H1 (cell line): ENCODE measurements at regions not wholly inside any gene's neighbourhood (a gene's known extent, or its start where the extent isn't known, plus 50 kb on each side); places are given as distances from the start of the nearest gene placed in this dataset.

Source experiments
- CTCF ChIA-PET: fragments of 300-600 bp; sonication (Branson Sonifier 250); formaldehyde crosslinking; loops from one replicate; lab custom pipeline; 2021; ENCODE audit not compliant: partially characterized antibody; lab: Charles Lee
- POLR2A ChIA-PET: fragments of 300-600 bp; sonication (Branson Sonifier 250); formaldehyde crosslinking; loops from one replicate; lab custom pipeline; 2021; ENCODE audit warnings: inconsistent platforms; ENCODE audit not compliant: partially characterized antibody; lab: Charles Lee
- DNase-seq, 2 experiments: peaks; one replicate each; pipeline versions ENCODE4 v3.0.0 to v3.0.0-alpha.2; 2010 to 2022; ENCODE audit warnings: low spot score in 2 of 2, low read depth in 1 of 2, mixed read lengths in 1 of 2
- FAIRE-seq: peaks from 2 replicates; lab custom pipeline; 2011; peaks lifted over from hg19 to GRCh38; lab: Jason Lieb, UNC
- H2AFZ ChIP-seq: 2 replicates; pipeline ENCODE4 v1.8.1; 2012; ENCODE audit warnings: low read length, inconsistent platforms
- H2AK5ac ChIP-seq: 2 replicates; pipeline ENCODE4 v1.6.1; 2013; ENCODE audit warnings: low read depth, low read length
- H2BK120ac ChIP-seq: replicated peaks from 2 replicates; pipeline ENCODE3; 2013; ENCODE audit warnings: low read depth, low read length, inconsistent platforms
- H2BK12ac ChIP-seq: 2 replicates; pipeline ENCODE4 v1.6.1; 2013; ENCODE audit warnings: low read depth, low read length
- H2BK15ac ChIP-seq: 2 replicates; pipeline ENCODE4 v1.6.1; 2013; ENCODE audit warnings: low read length
- H2BK20ac ChIP-seq: 2 replicates; pipeline ENCODE4 v1.6.1; 2013; ENCODE audit warnings: low read length
- H2BK5ac ChIP-seq: 2 replicates; pipeline ENCODE4 v1.6.1; 2013; ENCODE audit warnings: low read depth, low read length
- H3K14ac ChIP-seq: 2 replicates; pipeline ENCODE4 v1.6.1; 2013; ENCODE audit warnings: inconsistent platforms; ENCODE audit not compliant: insufficient read length
- H3K18ac ChIP-seq: 2 replicates; pipeline ENCODE4 v1.6.1; 2013; ENCODE audit warnings: low read length; ENCODE audit errors: extremely low read depth
- H3K23ac ChIP-seq: 2 replicates; pipeline ENCODE4 v1.6.1; 2013; ENCODE audit warnings: inconsistent platforms; ENCODE audit not compliant: insufficient read length
- H3K23me2 ChIP-seq: 2 replicates; pipeline ENCODE4 v1.6.1; 2013; ENCODE audit warnings: low read depth, low read length
- H3K27ac ChIP-seq: 2 replicates; pipeline ENCODE4 v1.6.1; 2011; ENCODE audit warnings: low read depth, low read length, inconsistent platforms
- H3K27me3 ChIP-seq, 4 experiments: replicated peaks in 1 of 4; 1 replicate in 1 of 4; 2 replicates in 3 of 4; pipeline versions ENCODE4 v1.6.1 to v1.8.1; 2011 to 2013; ENCODE audit warnings: low read length in 3 of 4, mild to moderate bottlenecking in 3 of 4, inconsistent platforms in 2 of 4, mixed read lengths in 2 of 4, moderate library complexity in 1 of 4; ENCODE audit not compliant: control insufficient read depth in 3 of 4, insufficient read depth in 3 of 4; ENCODE audit errors: extremely low read depth in 1 of 4
- H3K36me3 ChIP-seq, 4 experiments: 2 replicates each; pipeline versions ENCODE4 v1.6.1 to v1.8.1; 2011 to 2013; ENCODE audit warnings: mild to moderate bottlenecking in 4 of 4, low read length in 3 of 4, moderate library complexity in 2 of 4, control low read depth in 1 of 4, inconsistent platforms in 1 of 4; ENCODE audit not compliant: insufficient read depth in 4 of 4, control insufficient read depth in 2 of 4
- H3K4ac ChIP-seq: replicated peaks from 2 replicates; pipeline ENCODE3; 2013; ENCODE audit warnings: low read length, low read depth, mixed read lengths, inconsistent platforms; ENCODE audit not compliant: insufficient read length
- H3K4me1 ChIP-seq, 4 experiments: replicated peaks in 1 of 4; 1 replicate in 1 of 4; 2 replicates in 3 of 4; pipeline versions ENCODE4 v1.6.1 to v1.8.1; 2011 to 2013; ENCODE audit warnings: low read length in 3 of 4, inconsistent platforms in 2 of 4, mixed read lengths in 1 of 4; ENCODE audit not compliant: insufficient read depth in 4 of 4, control insufficient read depth in 3 of 4
- H3K4me2 ChIP-seq, 2 experiments: 2 replicates each; pipeline versions ENCODE4 v1.6.1 to v1.8.1; 2011 to 2013; ENCODE audit warnings: low read depth in 2 of 2, low read length in 2 of 2, control low read depth in 1 of 2, inconsistent platforms in 1 of 2, mild to moderate bottlenecking in 1 of 2; ENCODE audit not compliant: insufficient read depth in 1 of 2
- H3K4me3 ChIP-seq, 4 experiments: fragments of 200-600, 300-600 bp in 1 of 4; sonication (generic), shearing (Covaris generic), sonication (Bioruptor Twin) in 1 of 4; 2 replicates each; pipeline versions ENCODE4 v1.5.1 to v1.8.1; 2011 to 2016; ENCODE audit warnings: low read length in 4 of 4, low read depth in 3 of 4, control low read depth in 2 of 4, inconsistent platforms in 2 of 4, mild to moderate bottlenecking in 2 of 4, mixed read lengths in 1 of 4, moderate library complexity in 1 of 4; ENCODE audit not compliant: insufficient read depth in 2 of 4; ENCODE audit errors: extremely low read depth in 1 of 4
- H3K56ac ChIP-seq: replicated peaks from 2 replicates; pipeline ENCODE3; 2013; ENCODE audit warnings: low read depth, mild to moderate bottlenecking, mixed read lengths, low read length, inconsistent platforms; ENCODE audit not compliant: insufficient read length
- H3K79me1 ChIP-seq: 2 replicates; pipeline ENCODE4 v1.6.1; 2013; ENCODE audit warnings: low read depth, low read length, control low read depth
- H3K79me2 ChIP-seq, 2 experiments: 2 replicates each; pipeline versions ENCODE4 v1.6.1 to v1.8.1; 2012 to 2013; ENCODE audit warnings: low read length in 2 of 2, mild to moderate bottlenecking in 2 of 2, inconsistent platforms in 1 of 2; ENCODE audit not compliant: insufficient read depth in 2 of 2, control insufficient read depth in 1 of 2
- H3K9ac ChIP-seq, 4 experiments: replicated peaks in 1 of 4; 1 replicate in 1 of 4; 2 replicates in 3 of 4; pipeline versions ENCODE4 v1.6.1 to v1.8.1; 2011 to 2013; ENCODE audit warnings: low read depth in 3 of 4, low read length in 3 of 4, control low read depth in 2 of 4, mild to moderate bottlenecking in 2 of 4, moderate library complexity in 2 of 4, inconsistent platforms in 1 of 4; ENCODE audit errors: extremely low read depth in 1 of 4
- H3K9me3 ChIP-seq, 2 experiments: 2 replicates each; pipeline versions ENCODE4 v1.6.1 to v1.8.1; 2012 to 2013; ENCODE audit warnings: mild to moderate bottlenecking in 2 of 2, moderate library complexity in 2 of 2, control low read depth in 1 of 2, inconsistent platforms in 1 of 2, low read depth in 1 of 2, low read length in 1 of 2, mixed read lengths in 1 of 2; ENCODE audit not compliant: insufficient read depth in 2 of 2
- H4K20me1 ChIP-seq, 2 experiments: replicated peaks in 1 of 2; 2 replicates each; pipeline versions ENCODE3 to v1.8.1; 2011 to 2013; ENCODE audit warnings: inconsistent platforms in 2 of 2, low read length in 2 of 2, mild to moderate bottlenecking in 1 of 2; ENCODE audit not compliant: insufficient read depth in 2 of 2, control insufficient read depth in 1 of 2
- H4K5ac ChIP-seq: 2 replicates; pipeline ENCODE4 v1.6.1; 2013; ENCODE audit warnings: low read length, low read depth, mixed read lengths, inconsistent platforms; ENCODE audit not compliant: insufficient read length
- H4K8ac ChIP-seq: 2 replicates; pipeline ENCODE4 v1.8.0; 2013; ENCODE audit warnings: mild to moderate bottlenecking, moderate library complexity, low read length, inconsistent platforms; ENCODE audit not compliant: insufficient read depth; ENCODE audit errors: extremely low read depth
- H4K91ac ChIP-seq: replicated peaks from 2 replicates; pipeline ENCODE3; 2013; ENCODE audit warnings: low read length, mixed read lengths, inconsistent platforms; ENCODE audit not compliant: insufficient read length
- BACH1 ChIP-seq: IDR thresholded peaks from 2 replicates; pipeline ENCODE4 v1.6.1; 2012; ENCODE audit warnings: low read length, improper control_type of control experiment
- BRCA1 ChIP-seq: IDR thresholded peaks from 2 replicates; pipeline ENCODE4 v1.6.1; 2012; ENCODE audit warnings: low read depth, low read length, improper control_type of control experiment
- CBX5 ChIP-seq: fragments of 300-800, 300-1000 bp; sonication (generic); IDR thresholded peaks from 2 replicates; pipeline ENCODE4 v1.7.1; 2016; ENCODE audit warnings: antibody characterized with exemption, low read length, low read depth
- EZH2 ChIP-seq: fragments of 200-600 bp; sonication (generic); IDR thresholded peaks from 2 replicates; pipeline ENCODE4 v1.7.1; 2012; ENCODE audit warnings: low read depth, mild to moderate bottlenecking, moderate library complexity, low read length, inconsistent platforms; ENCODE audit not compliant: severe bottlenecking
- GTF2F1 ChIP-seq: IDR thresholded peaks from 2 replicates; pipeline ENCODE4 v1.6.1; 2012; ENCODE audit warnings: low read depth, low read length, improper control_type of control experiment, borderline replicate concordance
- HDAC6 ChIP-seq: IDR thresholded peaks from one replicate; pipeline ENCODE4 v1.7.1; 2012; ENCODE audit warnings: low read depth, mild to moderate bottlenecking, inconsistent platforms, low read length, moderate library complexity
- KDM4A ChIP-seq: IDR thresholded peaks from one replicate; pipeline ENCODE4 v1.7.1; 2012; ENCODE audit warnings: low read depth, mild to moderate bottlenecking, moderate library complexity, low read length, inconsistent platforms; ENCODE audit not compliant: severe bottlenecking
- POLR2A ChIP-seq, 2 experiments: IDR thresholded peaks; 1 replicate in 1 of 2; 2 replicates in 1 of 2; pipeline ENCODE4 v1.6.1; 2011; ENCODE audit warnings: low read depth in 2 of 2, low read length in 2 of 2, mild to moderate bottlenecking in 2 of 2; ENCODE audit errors: control extremely low read depth in 1 of 2
- POLR2AphosphoS5 ChIP-seq: IDR thresholded peaks from 2 replicates; pipeline ENCODE4 v1.6.1; 2011; ENCODE audit warnings: low read depth, low read length
- SAP30 ChIP-seq: fragments of 300-600 bp; sonication (generic); IDR thresholded peaks from 2 replicates; pipeline ENCODE4 v1.7.1; 2012; ENCODE audit warnings: low read length, moderate library complexity, mild to moderate bottlenecking, inconsistent platforms; ENCODE audit not compliant: insufficient read depth, insufficient replicate concordance
- SRF ChIP-seq: IDR thresholded peaks from 2 replicates; pipeline ENCODE4 v1.6.1; 2011; ENCODE audit warnings: mild to moderate bottlenecking, low read depth, low read length, moderate library complexity
- TBP ChIP-seq: IDR thresholded peaks from 2 replicates; pipeline ENCODE4 v1.6.1; 2011; ENCODE audit warnings: low read depth, low read length, improper control_type of control experiment
- TEAD4 ChIP-seq: IDR thresholded peaks from 2 replicates; pipeline ENCODE4 v1.6.1; 2012; ENCODE audit warnings: low read depth, low read length, inconsistent platforms, mixed read lengths
- ZNF274 ChIP-seq: IDR thresholded peaks from 2 replicates; pipeline ENCODE4 v1.7.0; 2012; ENCODE audit warnings: low read length, borderline replicate concordance; ENCODE audit errors: extremely low read depth
- WGBS, 2 experiments: shearing (Covaris generic) in 1 of 2; methylation state at CpG; one replicate each; pipeline versions ENCODE4 v1.1.6 to v1.1.7; 2013 to 2015; ENCODE audit warnings: low lambda C conversion rate in 2 of 2, mixed read lengths in 2 of 2, inconsistent platforms in 1 of 2, low coverage in 1 of 2, missing lambda C conversion rate in 1 of 2; ENCODE audit not compliant: insufficient replicate concordance in 2 of 2, insufficient coverage in 1 of 2, insufficient read length in 1 of 2; ENCODE audit errors: extremely low coverage in 1 of 2, missing lambda C conversion rate in 1 of 2; 5-methylcytosine and 5-hydroxymethylcytosine counted together

GRCh38 chr10:28890121-28890950 is 213.0 kb downstream of the BAMBI start:
- Histone ChIP-seq H3K56ac (no peak overlapping the region), H2BK5ac (no peak overlapping the region), H4K5ac (no peak overlapping the region), H2BK120ac (no peak overlapping the region), H3K9me3 (no peaks in the 10 kb centered on the region), H2AFZ (no peak overlapping the region), H4K8ac (no peak overlapping the region), H3K79me2 (no peaks in the 10 kb centered on the region), H3K79me1 (no peaks in the 10 kb centered on the region), H3K23ac (no peak overlapping the region), H3K23me2 (no peaks in the 10 kb centered on the region), H3K4me3 (no peak overlapping the region), H2BK20ac (no peak overlapping the region), H2AK5ac (no peak overlapping the region), H4K91ac (no peak overlapping the region), H2BK12ac (no peak overlapping the region), H3K14ac (no peak overlapping the region), H4K20me1 (no peaks in the 10 kb centered on the region), H3K36me3 (no peaks in the 10 kb centered on the region), H3K27ac (no peak overlapping the region; the same call in 1 of the 2 replicates), H3K18ac (no peak overlapping the region), H3K4ac (no peak overlapping the region), H3K9ac (no peak overlapping the region), H2BK15ac (no peak overlapping the region), H3K27me3 (no peaks in the 10 kb centered on the region), H3K4me1 (no peaks in the 10 kb centered on the region), H3K4me2 (no peak overlapping the region)
- no peak for DNase-seq
- ChIA-PET CTCF (interaction anchor here (1.4 kb wide), 1 partner anchor 226 kb away, joined by 3 read pairs; no protein-coding TSS in a partner anchor), POLR2A (no interaction called here)
- WGBS, 2 experiments = 85% methylated on average over 5 of the region's 5 CpGs; no CpG with 5 or more reads in 1 of the 2 experiments
- no peak for FAIRE-seq
- no peak for TF ChIP-seq GTF2F1
- TF ChIP-seq CBX5 = no peak
- no peak for TF ChIP-seq ZNF274
- TF ChIP-seq POLR2A (IDR thresholded peaks at IDR 0.05; ENCODE audit: control extremely low read depth in 1 of 2, low read depth in 2 of 2, low read length in 2 of 2) = no peak
- TF ChIP-seq EZH2 = no peak
- TF ChIP-seq TBP = no peak
- no peak for TF ChIP-seq POLR2AphosphoS5
- TF ChIP-seq SAP30 = no peak
- TF ChIP-seq BACH1 = no peak
- TF ChIP-seq HDAC6 = no peak
- no peak for TF ChIP-seq SRF
- no peak for TF ChIP-seq KDM4A
- TF ChIP-seq BRCA1 = no peak
- TF ChIP-seq TEAD4 = no peak
